OCI-LY7 (cell line): ENCODE measurements at regions not wholly inside any gene's neighbourhood (a gene's known extent, or its start where the extent isn't known, plus 50 kb on each side); places are given as distances from the start of the nearest gene placed in this dataset.

ENCODE experiments used
- BruUV-seq: library from RNA; stranded (reverse); fragments of 400-500 nt; replicated peaks from 2 replicates; lab custom pipeline; 2021; lab: Mats Ljungman, UMichigan
- CTCF ChIA-PET: fragments of 300-600 bp; sonication (Branson Sonifier 250); formaldehyde crosslinking; loops from one replicate; lab custom pipeline; 2022; ENCODE audit warnings: antibody characterized with exemption; ENCODE audit not compliant: unreplicated experiment; lab: Charles Lee
- POLR2A ChIA-PET: fragments of 300-600 bp; sonication (Branson Sonifier 250); formaldehyde crosslinking; loops from one replicate; lab custom pipeline; 2022; ENCODE audit warnings: antibody characterized with exemption; lab: Charles Lee
- DNase-seq: peaks from one replicate; pipeline ENCODE4 v3.0.0-alpha.2; 2015; ENCODE audit warnings: low spot score
- H2AFZ ChIP-seq: fragments of 200-600 bp; sonication (generic), shearing (Covaris generic); 2 replicates; pipeline ENCODE4 v1.6.1; 2014; ENCODE audit warnings: mild to moderate bottlenecking, antibody characterized with exemption, low read length, moderate library complexity
- H3K27ac ChIP-seq: fragments of 200-600 bp; sonication (generic); 2 replicates; pipeline ENCODE4 v1.5.1; 2014; ENCODE audit warnings: mixed run types, low read depth, mild to moderate bottlenecking, moderate library complexity, low read length, inconsistent platforms; ENCODE audit not compliant: poor library complexity, severe bottlenecking
- H3K36me3 ChIP-seq: fragments of 200-600 bp; sonication (generic); 2 replicates; pipeline ENCODE4 v1.6.1; 2014; ENCODE audit warnings: mild to moderate bottlenecking, antibody characterized with exemption, low read length, moderate library complexity, mixed read lengths; ENCODE audit not compliant: insufficient read depth
- H3K4me1 ChIP-seq: fragments of 200-600 bp; sonication (generic); 2 replicates; pipeline ENCODE4 v1.5.1; 2014; ENCODE audit warnings: mild to moderate bottlenecking, low read length; ENCODE audit not compliant: insufficient read depth, poor library complexity, severe bottlenecking
- H3K4me2 ChIP-seq: fragments of 200-600 bp; sonication (generic); 2 replicates; pipeline ENCODE4 v1.6.1; 2014; ENCODE audit warnings: mild to moderate bottlenecking, low read length
- H3K4me3 ChIP-seq: fragments of 200-600 bp; sonication (generic); 2 replicates; pipeline ENCODE4 v1.5.1; 2014; ENCODE audit warnings: mild to moderate bottlenecking, low read depth, low read length; ENCODE audit not compliant: poor library complexity, severe bottlenecking
- H3K79me2 ChIP-seq: fragments of 200-600 bp; sonication (generic); 2 replicates; pipeline ENCODE4 v1.6.1; 2016; ENCODE audit warnings: low read depth, mild to moderate bottlenecking, low read length, moderate library complexity, mixed read lengths; ENCODE audit not compliant: insufficient read depth
- H3K9me2 ChIP-seq: fragments of 200-600 bp; sonication (generic); 2 replicates; pipeline ENCODE4 v1.6.1; 2016; ENCODE audit warnings: mild to moderate bottlenecking, low read length, mixed read lengths; ENCODE audit not compliant: insufficient read depth
- H3K9me3 ChIP-seq: fragments of 200-600 bp; sonication (generic); 2 replicates; pipeline ENCODE4 v1.6.1; 2014; ENCODE audit warnings: mild to moderate bottlenecking, mixed run types, low read length, mixed read lengths
- H4K20me1 ChIP-seq: fragments of 200-600 bp; sonication (generic); 2 replicates; pipeline ENCODE4 v1.6.1; 2014; ENCODE audit warnings: mild to moderate bottlenecking, antibody characterized with exemption, low read length, moderate library complexity, mixed read lengths; ENCODE audit not compliant: insufficient read depth
- EZH2phosphoT487 ChIP-seq: fragments of 200-600 bp; sonication (generic); IDR thresholded peaks from 2 replicates; pipeline ENCODE4 v1.6.1; 2018; ENCODE audit warnings: low read depth, borderline replicate concordance, mild to moderate bottlenecking, mixed run types, antibody characterized with exemption, low read length, moderate library complexity, mixed read lengths
- intact Hi-C: fragments of 100-400 bp; cut with micrococcal nuclease; formaldehyde crosslinking; loops from one replicate; pipeline ENCODE4 v1.10.0; 2022; ENCODE audit not compliant: unreplicated experiment
- TF ChIP-seq, protein P1 (sequence below): fragments of 200-600 bp; sonication (generic); conservative IDR thresholded peaks from 2 replicates; pipeline ENCODE4 v1.5.1; 2014; ENCODE audit warnings: mild to moderate bottlenecking, antibody characterized with exemption, low read length, moderate library complexity, mixed read lengths

DNA sequence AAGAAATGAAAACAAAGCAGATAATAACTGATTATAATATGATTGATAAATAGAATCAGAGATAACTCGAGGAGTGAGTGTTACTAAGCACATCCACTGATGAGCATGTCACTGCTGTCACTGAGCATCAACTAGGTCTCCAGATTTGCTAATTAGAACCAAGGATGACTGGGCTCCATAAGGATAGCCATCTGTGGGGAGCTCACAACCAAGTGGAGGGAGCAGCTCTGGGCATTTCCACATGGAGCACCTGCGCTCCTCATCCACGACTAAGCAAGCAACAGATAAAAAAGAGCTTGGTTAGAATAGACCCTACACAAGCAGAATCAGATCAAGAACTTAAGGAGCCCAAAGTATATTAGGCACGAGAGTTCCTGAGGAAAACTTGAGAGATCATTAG is 396.0 kb upstream of the B3GAT1 start:
- Histone ChIP-seq H3K9me3 (no peaks in the 10 kb centered on the region), H3K27ac (no peak overlapping the region), H3K4me3 (no peak overlapping the region), H3K9me2 (no peaks in the 10 kb centered on the region), H3K79me2 (no peaks in the 10 kb centered on the region), H3K4me2 (no peak overlapping the region), H3K4me1 (no peaks in the 10 kb centered on the region), H4K20me1 (no peaks in the 10 kb centered on the region), H3K36me3 (no peaks in the 10 kb centered on the region), H2AFZ (no peak overlapping the region)
- ChIA-PET POLR2A (no interaction called here), CTCF (no interaction called here)
- no peak for TF ChIP-seq EZH2phosphoT487
- TF ChIP-seq, protein P1, sequence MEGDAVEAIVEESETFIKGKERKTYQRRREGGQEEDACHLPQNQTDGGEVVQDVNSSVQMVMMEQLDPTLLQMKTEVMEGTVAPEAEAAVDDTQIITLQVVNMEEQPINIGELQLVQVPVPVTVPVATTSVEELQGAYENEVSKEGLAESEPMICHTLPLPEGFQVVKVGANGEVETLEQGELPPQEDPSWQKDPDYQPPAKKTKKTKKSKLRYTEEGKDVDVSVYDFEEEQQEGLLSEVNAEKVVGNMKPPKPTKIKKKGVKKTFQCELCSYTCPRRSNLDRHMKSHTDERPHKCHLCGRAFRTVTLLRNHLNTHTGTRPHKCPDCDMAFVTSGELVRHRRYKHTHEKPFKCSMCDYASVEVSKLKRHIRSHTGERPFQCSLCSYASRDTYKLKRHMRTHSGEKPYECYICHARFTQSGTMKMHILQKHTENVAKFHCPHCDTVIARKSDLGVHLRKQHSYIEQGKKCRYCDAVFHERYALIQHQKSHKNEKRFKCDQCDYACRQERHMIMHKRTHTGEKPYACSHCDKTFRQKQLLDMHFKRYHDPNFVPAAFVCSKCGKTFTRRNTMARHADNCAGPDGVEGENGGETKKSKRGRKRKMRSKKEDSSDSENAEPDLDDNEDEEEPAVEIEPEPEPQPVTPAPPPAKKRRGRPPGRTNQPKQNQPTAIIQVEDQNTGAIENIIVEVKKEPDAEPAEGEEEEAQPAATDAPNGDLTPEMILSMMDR = no peak
- no peak for DNase-seq
- intact Hi-C loops = no loop called here
- no TSS peak for BruUV-seq

- H3K4me3 ChIP-seq = no peak overlapping the region
- H3K4me1 ChIP-seq = no peaks in the 10 kb centered on the region
- no peak overlapping the region for H3K27ac ChIP-seq
- no peak overlapping the region for H2AFZ ChIP-seq
- H3K79me2 ChIP-seq = no peaks in the 10 kb centered on the region
- ChIA-PET CTCF (no interaction called here), POLR2A (no interaction called here)
- no peaks in the 10 kb centered on the region for H3K9me2 ChIP-seq
- no peak for DNase-seq
- no peaks in the 10 kb centered on the region for H4K20me1 ChIP-seq
- H3K36me3 ChIP-seq = no peaks in the 10 kb centered on the region
- TF ChIP-seq EZH2phosphoT487 = no peak
- TF ChIP-seq, protein P1 = no peak
- intact Hi-C loops = no loop called here
- no peaks in the 10 kb centered on the region for H3K9me3 ChIP-seq
- no peak overlapping the region for H3K4me2 ChIP-seq
- BruUV-seq = no TSS peak
Observed at GRCh38 chr11:134802598-134802997, 390.6 kb upstream of the B3GAT1 start.

DNA sequence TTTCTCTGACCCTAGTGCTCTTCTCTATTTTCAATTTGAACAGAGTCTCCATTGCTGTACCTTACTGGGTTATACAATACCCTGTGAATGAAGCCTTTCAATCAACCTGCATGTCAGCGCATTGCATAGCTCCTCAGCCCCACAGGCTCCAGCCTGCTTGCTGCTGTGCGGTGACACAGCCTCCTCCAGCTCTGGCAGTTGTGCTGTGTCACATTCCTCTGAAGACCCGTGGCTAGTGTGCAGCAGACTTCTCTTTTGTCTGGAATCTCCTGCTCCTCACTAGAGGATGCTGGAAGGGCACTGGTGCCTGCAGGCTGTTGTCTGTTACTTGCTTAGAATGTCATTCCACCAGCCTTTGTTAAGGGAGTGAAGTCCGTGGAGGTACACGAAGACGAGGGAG is 390.1 kb upstream of the B3GAT1 start:
- Histone ChIP-seq H3K9me3 (no peaks in the 10 kb centered on the region), H3K4me2 (no peak overlapping the region), H3K36me3 (no peaks in the 10 kb centered on the region), H3K4me3 (no peak overlapping the region), H3K9me2 (no peaks in the 10 kb centered on the region), H2AFZ (no peak overlapping the region), H4K20me1 (no peaks in the 10 kb centered on the region), H3K79me2 (no peaks in the 10 kb centered on the region), H3K27ac (no peak overlapping the region), H3K4me1 (no peaks in the 10 kb centered on the region)
- intact Hi-C loops = no loop called here
- no peak for DNase-seq
- POLR2A ChIA-PET = interaction anchor here (0.9 kb wide), 1 partner anchor 15 kb away, joined by 3 read pairs; no protein-coding TSS in a partner anchor
- CTCF ChIA-PET = no interaction called here
- BruUV-seq = no TSS peak
- TF ChIP-seq, protein P1 = no peak
- TF ChIP-seq EZH2phosphoT487 = no peak
